Sigmoid colon (tissue), 4 donors: ENCODE measurements at regions not wholly inside any gene's neighbourhood (a gene's known extent, or its start where the extent isn't known, plus 50 kb on each side); places are given as distances from the start of the nearest gene placed in this dataset.

Experiments used
- CTCF ChIP-seq, 4 experiments: fragments of 450-650 bp in 3 of 4; fragments of 200-600 bp in 1 of 4; IDR thresholded peaks; one replicate each; pipeline ENCODE4 v1.5.1; 2016 to 2019; ENCODE audit warnings: antibody characterized with exemption in 4 of 4, mild to moderate bottlenecking in 3 of 4, moderate library complexity in 2 of 4
- EP300 ChIP-seq, 4 donors: sonication (generic); formaldehyde crosslinking; IDR thresholded peaks; one replicate each; pipeline ENCODE4 v1.6.1; 2017; ENCODE audit warnings: antibody characterized with exemption in 4 of 4
- POLR2A ChIP-seq, 2 donors: fragments of 450-650 bp; IDR thresholded peaks; one replicate each; pipeline ENCODE4 v1.6.1; 2016; ENCODE audit warnings: antibody characterized with exemption in 2 of 2, mild to moderate bottlenecking in 2 of 2, moderate library complexity in 2 of 2

- no peak for TF ChIP-seq CTCF (IDR thresholded peaks at IDR 0.05)
- TF ChIP-seq EP300 (IDR thresholded peaks at IDR 0.05): no peak
- TF ChIP-seq POLR2A (IDR thresholded peaks at IDR 0.05): no peak
Observed at GRCh38 chr3:176967522-176967921, 229.8 kb downstream of the TBL1XR1 start.
